Ectodermal cell (in vitro differentiated cells): ENCODE measurements at regions not wholly inside any gene's neighbourhood (a gene's known extent, or its start where the extent isn't known, plus 50 kb on each side); places are given as distances from the start of the nearest gene placed in this dataset.

Experiments used
- H3K27ac ChIP-seq: 2 replicates; pipeline ENCODE4 v1.7.0; 2013; ENCODE audit warnings: mild to moderate bottlenecking, low read depth, low read length; ENCODE audit not compliant: insufficient read depth, poor library complexity, severe bottlenecking
- H3K27me3 ChIP-seq: 2 replicates; pipeline ENCODE4 v1.7.0; 2013; ENCODE audit warnings: mild to moderate bottlenecking, low read length; ENCODE audit not compliant: insufficient read depth, control insufficient read depth, poor library complexity, severe bottlenecking
- H3K36me3 ChIP-seq: one replicate; pipeline ENCODE4 v1.7.0; 2013; ENCODE audit warnings: low read length; ENCODE audit not compliant: control insufficient read depth, insufficient read depth
- H3K4me1 ChIP-seq: one replicate; pipeline ENCODE4 v1.7.0; 2013; ENCODE audit warnings: low read length; ENCODE audit not compliant: control insufficient read depth, insufficient read depth
- H3K4me3 ChIP-seq: 2 replicates; pipeline ENCODE4 v1.7.0; 2013; ENCODE audit warnings: low read depth, low read length, control low read depth; ENCODE audit not compliant: insufficient read depth
- H3K9me3 ChIP-seq: 2 replicates; pipeline ENCODE4 v1.7.0; 2013; ENCODE audit warnings: mild to moderate bottlenecking, low read length, moderate library complexity; ENCODE audit not compliant: control insufficient read depth
- WGBS, 2 experiments: methylation state at CpG; one replicate each; pipeline ENCODE4 v1.1.7; 2013; ENCODE audit warnings: missing lambda C conversion rate in 2 of 2; 5-methylcytosine and 5-hydroxymethylcytosine counted together

DNA sequence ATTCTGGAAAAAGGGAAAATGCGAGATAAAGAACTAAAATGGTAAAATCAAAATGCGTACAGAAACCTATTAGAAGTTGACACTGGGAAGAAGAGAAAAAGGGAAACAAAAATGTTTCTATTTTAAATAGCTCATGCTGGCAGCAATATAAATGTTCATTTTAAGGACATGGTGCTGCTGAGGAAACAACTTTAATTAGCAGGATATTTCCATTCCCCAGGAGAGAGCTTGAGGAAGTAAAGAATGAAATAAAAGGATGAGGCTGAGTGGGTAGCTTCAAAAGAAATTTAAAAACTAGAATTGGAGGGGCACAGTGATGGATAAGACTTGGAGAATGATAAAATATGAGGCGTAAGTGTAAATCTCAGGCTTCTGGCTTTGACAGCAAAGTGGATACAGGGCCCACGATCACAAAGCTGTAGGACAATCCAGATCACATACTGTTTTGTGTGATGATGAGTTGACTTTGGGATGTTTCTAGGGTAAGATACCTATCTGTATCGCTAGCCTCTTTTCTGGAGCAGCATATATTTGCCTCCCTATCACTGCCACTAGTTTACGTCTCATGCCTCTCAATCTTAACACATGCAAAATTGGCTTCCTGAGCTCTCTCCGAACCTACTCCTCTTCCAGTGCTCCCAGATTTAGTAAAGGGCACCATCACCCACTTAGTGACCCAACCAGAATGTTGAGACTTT lies 571.3 kb upstream of the MIR17HG start:
- no peaks in the 10 kb centered on the region for H3K36me3 ChIP-seq
- no peak overlapping the region for H3K4me3 ChIP-seq
- WGBS, 2 experiments, result 94 to 96% methylated on average over 7 of the region's 7 CpGs
- no peaks in the 10 kb centered on the region for H3K4me1 ChIP-seq
- H3K27me3 ChIP-seq, result no peaks in the 10 kb centered on the region
- no peaks in the 10 kb centered on the region for H3K9me3 ChIP-seq
- H3K27ac ChIP-seq, result no peak overlapping the region

DNA sequence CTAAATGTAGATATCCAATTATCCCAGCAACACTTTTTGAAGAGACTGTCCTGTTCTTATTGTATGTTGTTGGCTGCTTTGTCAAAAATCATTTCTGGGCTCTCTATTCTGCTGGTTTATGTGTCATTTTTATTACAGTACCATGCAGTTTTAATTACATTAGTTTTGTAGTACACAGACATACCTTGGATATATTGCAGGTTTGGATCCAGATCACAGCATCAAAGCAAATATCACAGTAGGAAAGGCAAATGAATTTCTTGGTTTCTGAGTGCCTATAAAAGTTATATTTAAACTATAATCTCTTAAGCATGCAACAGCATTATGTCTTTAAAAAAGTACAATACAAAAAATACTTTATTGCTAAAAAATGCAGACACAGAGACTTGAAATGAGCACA lies 564.2 kb upstream of the MIR17HG start:
- Histone ChIP-seq H3K36me3 (no peaks in the 10 kb centered on the region), H3K27me3 (no peaks in the 10 kb centered on the region), H3K27ac (no peak overlapping the region), H3K9me3 (no peaks in the 10 kb centered on the region), H3K4me1 (no peaks in the 10 kb centered on the region), H3K4me3 (no peak overlapping the region)

DNA sequence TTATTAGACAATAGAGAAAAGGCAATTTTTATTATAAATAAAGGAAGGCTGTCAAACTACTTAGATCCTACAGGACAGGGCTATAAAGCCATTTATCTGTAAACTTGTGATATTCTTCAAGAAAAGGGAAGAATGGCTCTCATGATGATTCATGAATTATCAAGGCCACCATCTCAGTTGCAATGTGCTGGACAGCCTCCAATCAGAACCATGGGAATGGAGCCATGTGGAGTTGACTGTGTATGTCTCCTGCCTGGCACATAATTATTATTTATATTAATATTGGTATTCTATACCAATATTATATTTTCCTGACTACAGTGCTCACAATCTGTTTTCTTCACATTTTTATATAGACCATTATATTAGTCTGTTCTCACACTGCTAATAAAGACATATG lies 560.5 kb upstream of the MIR17HG start:
- no peaks in the 10 kb centered on the region for H3K4me1 ChIP-seq
- H3K4me3 ChIP-seq, result no peak overlapping the region
- no peak overlapping the region for H3K27ac ChIP-seq
- H3K36me3 ChIP-seq, result no peaks in the 10 kb centered on the region
- no peaks in the 10 kb centered on the region for H3K9me3 ChIP-seq
- no peaks in the 10 kb centered on the region for H3K27me3 ChIP-seq

DNA sequence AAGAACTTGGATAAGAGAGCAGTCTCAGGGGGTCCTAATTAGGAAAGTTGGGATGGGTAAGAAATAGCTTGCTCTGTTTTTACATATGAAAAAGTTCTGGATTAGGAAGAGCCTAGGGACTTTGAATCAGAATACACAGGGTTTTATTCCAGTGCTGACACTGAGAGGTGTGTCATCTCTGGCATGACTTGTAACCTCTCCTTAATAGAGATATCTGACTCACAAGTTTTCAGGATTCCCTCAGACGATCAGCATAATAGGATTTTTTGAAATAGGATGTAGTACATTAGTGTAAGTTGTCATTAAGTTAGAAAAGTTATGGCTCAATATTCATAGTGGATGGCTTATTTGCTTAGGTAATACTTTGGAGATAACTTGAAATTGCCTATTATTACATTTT lies 555.2 kb upstream of the MIR17HG start:
- Histone ChIP-seq H3K4me1 (no peaks in the 10 kb centered on the region), H3K27ac (no peak overlapping the region), H3K36me3 (no peaks in the 10 kb centered on the region), H3K9me3 (no peaks in the 10 kb centered on the region), H3K27me3 (no peaks in the 10 kb centered on the region), H3K4me3 (no peak overlapping the region)
- WGBS, 2 experiments, result 89 to 90% methylated on average over 1 of the region's 1 CpG

DNA sequence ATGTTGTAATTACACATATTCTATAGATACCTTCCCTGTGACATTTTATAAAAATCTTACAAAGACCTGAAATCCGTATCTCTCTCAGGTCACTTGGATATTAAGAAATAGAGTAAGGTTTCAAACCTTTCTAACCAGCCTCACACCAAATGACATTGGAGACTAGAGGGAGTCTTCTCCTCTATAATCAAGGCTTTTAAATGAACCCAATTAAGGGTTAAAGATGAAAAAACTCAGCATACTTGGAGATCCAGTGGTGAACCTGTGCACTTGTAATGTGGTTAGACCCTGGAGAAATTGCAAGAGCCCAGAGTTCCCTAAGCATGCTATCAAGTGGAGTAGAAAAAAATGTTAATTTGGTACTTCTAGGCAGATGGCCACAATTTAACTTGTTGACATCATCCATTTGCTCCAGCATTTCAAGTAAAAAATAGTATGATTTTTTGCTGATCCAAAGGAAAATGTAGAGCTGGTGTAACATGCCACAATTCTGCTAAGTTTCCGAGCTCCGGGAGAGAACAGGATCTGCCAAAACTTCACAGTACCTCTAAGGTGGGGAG lies 554.1 kb upstream of the MIR17HG start:
- no peak overlapping the region for H3K27ac ChIP-seq
- no peaks in the 10 kb centered on the region for H3K36me3 ChIP-seq
- WGBS, 2 experiments, result 92 to 100% methylated on average over 2 to 3 of the region's 3 CpGs
- no peak overlapping the region for H3K4me3 ChIP-seq
- no peaks in the 10 kb centered on the region for H3K9me3 ChIP-seq
- no peaks in the 10 kb centered on the region for H3K4me1 ChIP-seq
- no peaks in the 10 kb centered on the region for H3K27me3 ChIP-seq

DNA sequence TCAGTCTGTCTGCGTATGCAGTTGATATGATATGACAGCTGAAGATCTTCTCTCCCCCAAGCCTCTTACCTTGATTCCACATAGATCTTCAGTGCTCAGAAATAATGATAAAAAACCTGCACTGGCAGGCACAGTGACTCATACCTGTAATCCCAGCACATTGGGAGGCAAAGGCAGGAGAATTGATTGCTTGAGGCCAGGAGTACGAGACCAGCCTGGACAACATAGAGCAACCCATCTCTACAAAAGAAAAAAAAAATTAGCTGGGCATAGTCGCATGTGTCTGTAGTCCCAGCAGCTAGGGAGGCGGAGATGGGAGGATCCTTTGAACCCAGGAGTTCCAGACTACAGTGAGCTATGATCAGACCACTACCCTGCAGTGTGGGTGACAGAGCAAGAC lies 551.0 kb upstream of the MIR17HG start:
- WGBS, 2 experiments, result 95 to 96% methylated on average over 4 of the region's 4 CpGs
- H3K4me1 ChIP-seq, result no peaks in the 10 kb centered on the region
- H3K27ac ChIP-seq, result no peak overlapping the region
- no peaks in the 10 kb centered on the region for H3K9me3 ChIP-seq
- no peaks in the 10 kb centered on the region for H3K27me3 ChIP-seq
- H3K36me3 ChIP-seq, result no peaks in the 10 kb centered on the region
- H3K4me3 ChIP-seq, result no peak overlapping the region

DNA sequence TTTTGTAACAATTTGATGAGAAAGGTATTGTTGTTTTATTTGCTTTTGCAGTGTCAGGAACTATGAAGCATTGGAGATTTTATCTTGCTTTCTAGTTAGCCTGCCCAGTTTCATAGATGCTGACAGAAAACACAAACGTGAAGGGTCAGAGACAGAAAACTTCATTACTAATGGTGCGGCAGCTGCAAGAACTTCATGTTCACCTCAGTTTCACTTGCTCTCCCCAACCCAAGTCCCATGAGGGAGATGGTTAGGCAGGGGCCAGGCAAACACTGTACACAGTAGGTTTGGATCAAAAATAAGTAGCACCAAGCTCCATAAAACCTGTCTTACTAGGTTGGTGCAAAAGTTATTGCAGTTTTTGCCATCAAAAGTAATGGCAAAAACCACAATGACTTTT lies 550.2 kb upstream of the MIR17HG start:
- H3K4me3 ChIP-seq, result no peak overlapping the region
- H3K4me1 ChIP-seq, result no peaks in the 10 kb centered on the region
- no peak overlapping the region for H3K27ac ChIP-seq
- WGBS, 2 experiments, result 91 to 98% methylated on average over 2 of the region's 2 CpGs
- H3K27me3 ChIP-seq, result no peaks in the 10 kb centered on the region
- no peaks in the 10 kb centered on the region for H3K9me3 ChIP-seq
- no peaks in the 10 kb centered on the region for H3K36me3 ChIP-seq

DNA sequence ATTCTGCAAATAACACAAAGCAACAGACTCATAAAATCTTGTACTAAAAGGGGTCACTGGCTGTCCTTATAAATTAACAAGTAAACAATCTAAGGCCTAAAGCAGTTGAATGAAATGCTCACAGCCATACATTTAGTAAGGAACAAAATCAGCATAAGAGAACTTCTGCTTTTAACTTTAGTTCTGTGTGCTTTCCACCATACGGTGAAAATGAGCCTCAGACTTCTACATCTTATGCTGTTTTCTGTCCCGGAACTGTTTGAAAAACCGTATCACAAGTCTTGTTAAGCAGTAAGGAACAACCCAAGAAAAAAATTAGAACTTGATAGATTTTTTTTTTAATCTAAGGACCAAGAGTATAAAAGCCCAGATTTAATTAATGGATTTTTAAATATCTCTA lies 549.1 kb upstream of the MIR17HG start:
- Histone ChIP-seq H3K36me3 (no peaks in the 10 kb centered on the region), H3K4me1 (no peaks in the 10 kb centered on the region), H3K27ac (no peak overlapping the region), H3K27me3 (no peaks in the 10 kb centered on the region), H3K4me3 (no peak overlapping the region), H3K9me3 (no peaks in the 10 kb centered on the region)
- WGBS, 2 experiments, result 84 to 96% methylated on average over 3 of the region's 3 CpGs

DNA sequence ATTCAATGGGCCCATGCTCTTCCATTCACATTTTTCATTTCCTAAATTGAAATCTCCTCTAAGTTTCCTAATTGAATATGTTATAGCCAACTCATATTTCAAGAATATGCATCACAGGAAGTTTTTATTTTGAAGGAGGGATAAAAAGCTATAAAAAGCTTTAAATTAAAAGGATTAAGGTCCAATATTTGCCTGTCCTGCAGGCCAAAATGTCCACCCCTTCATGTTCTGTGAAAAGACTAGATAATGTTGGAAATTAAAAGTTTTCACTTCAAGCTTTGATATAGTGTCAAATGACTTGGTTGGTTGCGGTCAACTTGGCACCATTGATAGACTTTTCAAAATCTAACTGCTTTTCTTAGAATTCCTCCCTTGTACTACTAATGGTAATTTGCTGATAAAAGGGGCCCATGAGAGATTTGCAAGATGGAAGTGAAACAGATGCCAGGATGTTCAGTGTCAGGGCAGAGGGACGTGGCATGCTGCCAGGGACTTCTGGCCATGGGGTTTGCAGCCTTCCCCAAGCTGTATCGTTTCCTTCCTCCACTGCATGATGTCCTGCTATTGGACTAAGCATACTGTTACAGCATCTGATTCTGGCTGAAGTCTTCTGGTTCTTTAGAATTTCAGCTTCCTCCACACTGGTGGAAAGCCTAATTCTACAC lies 547.3 kb upstream of the MIR17HG start:
- no peaks in the 10 kb centered on the region for H3K4me1 ChIP-seq
- no peaks in the 10 kb centered on the region for H3K9me3 ChIP-seq
- no peak overlapping the region for H3K27ac ChIP-seq
- no peak overlapping the region for H3K4me3 ChIP-seq
- WGBS, 2 experiments, result 61 to 90% methylated on average over 2 to 3 of the region's 3 CpGs
- H3K36me3 ChIP-seq, result no peaks in the 10 kb centered on the region
- H3K27me3 ChIP-seq, result no peaks in the 10 kb centered on the region

DNA sequence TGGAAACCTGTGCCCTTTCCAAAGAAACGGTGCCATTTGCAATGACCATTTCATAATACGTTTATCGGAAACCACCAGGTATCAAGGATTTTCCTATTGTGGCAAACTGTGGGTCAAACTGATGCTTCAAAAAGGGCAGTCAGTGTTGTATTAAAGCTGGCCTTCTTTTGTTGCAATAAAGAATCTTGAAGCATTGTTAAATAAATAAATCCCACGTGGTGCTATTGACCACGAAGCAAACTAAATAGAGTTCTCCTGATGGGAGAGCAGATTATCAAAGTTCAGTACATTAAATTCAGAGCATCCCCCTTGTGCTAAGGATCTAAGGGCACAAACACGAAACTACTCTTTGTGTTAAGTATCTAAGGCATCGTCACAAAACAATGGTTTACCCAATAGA lies 545.9 kb upstream of the MIR17HG start:
- Histone ChIP-seq H3K4me1 (no peaks in the 10 kb centered on the region), H3K9me3 (no peaks in the 10 kb centered on the region), H3K36me3 (no peaks in the 10 kb centered on the region), H3K27ac (no peak overlapping the region), H3K4me3 (no peak overlapping the region), H3K27me3 (no peaks in the 10 kb centered on the region)
- WGBS, 2 experiments, result 73 to 80% methylated on average over 7 of the region's 7 CpGs
